Ovary (tissue), 7 donors: ENCODE measurements at regions not wholly inside any gene's neighbourhood (a gene's known extent, or its start where the extent isn't known, plus 50 kb on each side); places are given as distances from the start of the nearest gene placed in this dataset.
A peak's percentile ranks its signal among the peaks of the same experiment; 100 is the strongest.

Experiments
- DNase-seq, 5 donors: peaks; one replicate each; pipeline ENCODE4 v3.0.0-alpha.2; 2019 to 2020
- H3K27ac ChIP-seq, 2 donors: fragments of 200-600 bp; one replicate each; pipeline versions ENCODE4 v1.5.1 to v1.8.0; 2019 to 2022
- H3K27me3 ChIP-seq: fragments of 200-600 bp; one replicate; pipeline ENCODE4 v1.8.0; 2022
- H3K36me3 ChIP-seq: fragments of 200-600 bp; sonication (generic); one replicate; pipeline ENCODE4 v1.5.1; 2019
- H3K4me1 ChIP-seq: one replicate; pipeline ENCODE4 v1.8.1; 2013; ENCODE audit warnings: mild to moderate bottlenecking, moderate library complexity; ENCODE audit not compliant: insufficient read depth
- H3K4me3 ChIP-seq: fragments of 200-600 bp; sonication (generic); one replicate; pipeline ENCODE4 v1.5.1; 2017
- H3K9me3 ChIP-seq, 2 donors: fragments of 200-600 bp in 1 of 2; sonication (generic) in 1 of 2; one replicate each; pipeline versions ENCODE4 v1.5.1 to v1.8.1; 2013 to 2019; ENCODE audit warnings: mild to moderate bottlenecking in 1 of 2, moderate library complexity in 1 of 2
- EP300 ChIP-seq: sonication (generic); formaldehyde crosslinking; IDR thresholded peaks from one replicate; pipeline ENCODE4 v1.6.1; 2017; ENCODE audit warnings: antibody characterized with exemption
- POLR2A ChIP-seq: fragments of 450-650 bp; IDR thresholded peaks from one replicate; pipeline ENCODE4 v1.6.1; 2017; ENCODE audit warnings: antibody characterized with exemption, mild to moderate bottlenecking, moderate library complexity
- WGBS, 3 donors: extraction: QIAGEN DNeasy Blood & Tissue Kit in 1 of 3; methylation state at CpG; one replicate each; pipeline versions ENCODE4 v1.1.5 to v1.1.7; 2013 to 2017; 5-methylcytosine and 5-hydroxymethylcytosine counted together
- intact Hi-C, 4 donors: fragments of 100-400 bp; cut with DNase I; formaldehyde crosslinking; loops; one replicate each; pipeline versions ENCODE4 v1.11.0 to v1.15.1; 2022 to 2023
- TF ChIP-seq, protein P1 (sequence below), 3 donors: fragments of 450-650 bp in 2 of 3; fragments of 200-600 bp in 1 of 3; IDR thresholded peaks; one replicate each; pipeline versions ENCODE4 v1.5.1 to v1.8.0; 2016 to 2022; ENCODE audit warnings: antibody characterized with exemption in 3 of 3, mild to moderate bottlenecking in 1 of 3
- donor health status: DM: no; HTN: no; CAD: no; lungs with moderate emphysema.
- donor health status: DM: no; HTN: no; CAD: no.
- donor health status: Bipolar disorder and iron deficiency.
- donor health status: DM: no; HTN: no; CAD: no.
- donor health status: DM: yes; HTN: yes; CAD: no.

DNA sequence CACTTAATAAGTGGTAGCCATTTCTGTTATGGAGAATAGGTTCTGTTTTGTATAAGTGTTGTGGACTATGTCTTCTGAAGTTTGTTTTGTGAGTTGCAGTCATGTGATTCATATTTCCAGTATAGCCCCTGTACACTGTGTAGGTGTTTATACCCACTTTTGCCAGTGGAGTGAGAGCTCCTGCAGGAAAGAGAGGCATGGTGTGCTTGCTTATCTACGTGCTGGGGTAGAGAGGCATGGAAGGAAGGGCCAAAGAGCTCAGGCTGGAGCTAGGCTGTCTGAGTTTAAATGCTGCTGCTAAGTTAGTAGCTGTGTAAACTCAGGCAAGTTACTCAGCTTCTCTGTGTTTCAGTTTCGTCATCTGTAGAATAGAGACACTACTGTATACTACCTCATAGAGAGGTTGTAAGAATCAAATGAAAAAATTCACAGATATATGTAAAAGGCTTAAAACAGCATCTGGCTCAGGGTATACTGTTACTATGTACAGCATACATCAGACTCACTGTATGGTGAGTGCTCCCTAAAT is 88.2 kb upstream of the SLC38A2 start:
- Histone ChIP-seq H3K4me1 (peaks cover 28% of the 10 kb centered on the region), H3K36me3 (no peaks in the 10 kb centered on the region), H3K4me3 (no peak overlapping the region), H3K9me3 (no peaks in the 10 kb centered on the region), H3K27me3 (no peaks in the 10 kb centered on the region), H3K27ac (peak overlapping the region in 1 of 2 donors; percentile 58)
- intact Hi-C loops: no loop called here
- DNase-seq: no peak
- 87 to 96% (median 92%) methylated on average over 2 of the region's 2 CpGs for WGBS, 3 donors
- TF ChIP-seq EP300: no peak
- no peak for TF ChIP-seq POLR2A
- TF ChIP-seq, protein P1, sequence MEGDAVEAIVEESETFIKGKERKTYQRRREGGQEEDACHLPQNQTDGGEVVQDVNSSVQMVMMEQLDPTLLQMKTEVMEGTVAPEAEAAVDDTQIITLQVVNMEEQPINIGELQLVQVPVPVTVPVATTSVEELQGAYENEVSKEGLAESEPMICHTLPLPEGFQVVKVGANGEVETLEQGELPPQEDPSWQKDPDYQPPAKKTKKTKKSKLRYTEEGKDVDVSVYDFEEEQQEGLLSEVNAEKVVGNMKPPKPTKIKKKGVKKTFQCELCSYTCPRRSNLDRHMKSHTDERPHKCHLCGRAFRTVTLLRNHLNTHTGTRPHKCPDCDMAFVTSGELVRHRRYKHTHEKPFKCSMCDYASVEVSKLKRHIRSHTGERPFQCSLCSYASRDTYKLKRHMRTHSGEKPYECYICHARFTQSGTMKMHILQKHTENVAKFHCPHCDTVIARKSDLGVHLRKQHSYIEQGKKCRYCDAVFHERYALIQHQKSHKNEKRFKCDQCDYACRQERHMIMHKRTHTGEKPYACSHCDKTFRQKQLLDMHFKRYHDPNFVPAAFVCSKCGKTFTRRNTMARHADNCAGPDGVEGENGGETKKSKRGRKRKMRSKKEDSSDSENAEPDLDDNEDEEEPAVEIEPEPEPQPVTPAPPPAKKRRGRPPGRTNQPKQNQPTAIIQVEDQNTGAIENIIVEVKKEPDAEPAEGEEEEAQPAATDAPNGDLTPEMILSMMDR (IDR thresholded peaks at IDR 0.05): no peak

DNA sequence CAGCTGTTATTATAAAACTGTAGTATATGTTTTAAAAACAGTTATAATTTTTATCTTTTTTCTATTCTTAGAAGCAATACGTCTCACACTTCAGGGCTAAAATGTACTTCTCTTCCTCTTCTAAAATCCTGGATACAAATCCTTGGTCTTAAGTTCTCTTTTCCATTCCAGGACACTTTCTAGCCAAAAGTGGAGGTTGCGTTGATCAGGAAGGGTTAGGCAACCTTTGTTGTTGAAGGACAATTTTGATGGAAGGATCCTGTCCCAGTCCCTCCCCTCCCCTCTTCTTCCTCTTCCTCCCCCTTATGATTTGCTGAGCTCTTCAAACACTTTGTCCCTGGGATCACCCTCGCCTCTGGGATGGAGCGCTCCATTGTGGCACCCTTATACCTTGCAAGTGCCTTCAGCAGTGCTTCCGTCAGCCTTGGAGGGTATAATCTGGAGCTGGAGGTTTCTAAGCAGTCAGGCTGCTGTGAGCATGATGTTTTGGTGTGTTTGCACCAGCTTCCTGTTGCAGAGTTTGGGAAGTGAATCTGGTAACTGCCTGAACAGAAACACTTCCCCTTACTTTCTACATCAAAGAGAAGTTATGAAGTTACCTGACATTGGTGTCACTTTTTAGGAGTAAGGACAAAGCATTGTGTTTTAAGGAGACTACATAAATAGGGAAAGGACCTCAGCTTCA is 87.4 kb upstream of the SLC38A2 start:
- H3K4me1 ChIP-seq: peaks cover 32% of the 10 kb centered on the region
- peak overlapping the region in 1 of 2 donors; percentile 58 for H3K27ac ChIP-seq
- H3K4me3 ChIP-seq: no peak overlapping the region
- H3K9me3 ChIP-seq: no peaks in the 10 kb centered on the region
- intact Hi-C loops: no loop called here
- peak in 2 of 5 donors; percentile 23 to 34 for DNase-seq
- H3K36me3 ChIP-seq: no peaks in the 10 kb centered on the region
- H3K27me3 ChIP-seq: no peaks in the 10 kb centered on the region
- TF ChIP-seq POLR2A (no peak), EP300 (no peak)
- TF ChIP-seq, protein P1 (IDR thresholded peaks at IDR 0.05): no peak
- 23 to 37% (median 31%) methylated on average over 5 of the region's 5 CpGs for WGBS, 3 donors

DNA sequence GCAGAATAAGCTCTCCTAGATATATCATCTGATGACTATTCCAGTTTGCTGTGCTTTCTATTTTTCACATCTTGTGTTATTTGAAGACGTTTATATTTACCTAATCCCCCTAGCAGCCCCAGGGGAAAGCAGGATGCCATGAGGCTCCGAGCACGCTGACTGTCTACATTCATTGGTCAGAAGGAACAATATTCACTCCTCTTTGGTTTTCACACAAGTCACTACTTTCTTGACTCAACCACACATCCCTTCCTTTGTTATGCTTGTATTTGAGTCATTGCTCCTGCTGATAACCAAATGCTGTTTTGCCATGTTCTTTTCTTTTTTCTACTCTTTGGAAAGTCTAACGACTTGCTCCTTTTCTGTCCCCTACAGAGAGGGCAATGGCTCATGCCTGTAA is 86.5 kb upstream of the SLC38A2 start:
- H3K27ac ChIP-seq: peak overlapping the region in 1 of 2 donors; percentile 58
- peaks cover 34% of the 10 kb centered on the region for H3K4me1 ChIP-seq
- no peaks in the 10 kb centered on the region for H3K9me3 ChIP-seq
- no peak overlapping the region for H3K4me3 ChIP-seq
- H3K27me3 ChIP-seq: no peaks in the 10 kb centered on the region
- H3K36me3 ChIP-seq: no peaks in the 10 kb centered on the region
- no peak for TF ChIP-seq POLR2A
- DNase-seq: no peak
- intact Hi-C loops: no loop called here
- WGBS, 3 donors: 21 to 38% (median 26%) methylated on average over 4 of the region's 4 CpGs

DNA sequence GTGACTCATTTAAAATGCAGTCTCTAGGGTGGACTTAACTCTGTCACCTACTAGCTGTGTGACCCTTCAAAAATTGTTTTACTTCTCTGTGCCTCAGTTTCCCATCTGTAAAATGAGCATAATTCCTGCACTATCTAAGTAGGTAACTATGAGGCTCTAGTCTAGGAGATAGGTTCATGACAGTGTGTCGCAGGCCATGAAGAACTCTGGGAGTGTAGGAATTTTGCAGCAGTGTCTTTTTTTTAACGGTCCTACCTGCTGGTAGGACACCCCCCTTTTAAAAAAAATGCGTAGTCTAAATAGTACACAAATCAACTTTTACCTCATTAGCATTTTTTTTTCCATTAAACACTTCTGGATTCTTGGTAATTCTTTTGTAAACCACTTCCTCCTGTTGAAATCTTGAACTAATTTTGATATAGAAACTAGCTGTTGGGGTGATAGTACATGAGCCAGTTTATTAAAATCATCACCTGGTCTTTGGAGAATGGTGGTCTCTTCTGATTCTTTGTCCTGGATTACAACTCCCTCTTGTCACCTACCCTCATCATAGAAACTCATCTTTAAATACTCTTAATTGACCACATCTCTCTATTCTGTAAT is 86.0 kb upstream of the SLC38A2 start:
- intact Hi-C loops: no loop called here
- H3K9me3 ChIP-seq: no peaks in the 10 kb centered on the region
- H3K27ac ChIP-seq: peak overlapping the region in 1 of 2 donors; percentile 58
- WGBS, 3 donors: 84 to 91% (median 85%) methylated on average over 3 of the region's 3 CpGs
- H3K4me1 ChIP-seq: peaks cover 34% of the 10 kb centered on the region
- no peaks in the 10 kb centered on the region for H3K27me3 ChIP-seq
- H3K36me3 ChIP-seq: no peaks in the 10 kb centered on the region
- H3K4me3 ChIP-seq: no peak overlapping the region
- TF ChIP-seq EP300 (no peak), POLR2A (no peak)
- TF ChIP-seq, protein P1 (IDR thresholded peaks at IDR 0.05): no peak
- no peak for DNase-seq

DNA sequence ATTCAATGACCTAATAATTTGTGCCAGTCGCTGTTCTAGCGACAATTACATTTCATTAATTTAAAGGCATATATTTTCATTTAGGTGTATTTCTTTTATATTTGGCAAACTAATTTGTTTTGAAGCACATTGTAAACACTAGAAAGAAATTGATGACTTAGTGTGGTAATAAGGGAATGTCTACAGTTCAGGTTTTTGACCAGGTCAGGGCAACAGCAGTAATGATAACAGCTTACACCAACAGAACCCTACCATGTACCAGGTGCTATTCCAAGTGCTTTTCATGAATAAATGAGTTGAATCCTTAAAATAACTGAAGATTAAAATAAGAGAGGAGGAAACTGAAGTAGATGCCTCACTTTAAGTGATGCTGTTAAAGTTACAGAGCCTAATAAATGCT is 85.4 kb upstream of the SLC38A2 start:
- no peak overlapping the region for H3K27ac ChIP-seq
- no peaks in the 10 kb centered on the region for H3K36me3 ChIP-seq
- TF ChIP-seq EP300: no peak
- TF ChIP-seq POLR2A: no peak
- TF ChIP-seq, protein P1 (IDR thresholded peaks at IDR 0.05): no peak
- intact Hi-C loops: no loop called here
- DNase-seq: no peak
- H3K4me3 ChIP-seq: no peak overlapping the region
- H3K9me3 ChIP-seq: no peaks in the 10 kb centered on the region
- WGBS, 3 donors: 95 to 98% (median 98%) methylated on average over 2 of the region's 2 CpGs
- peaks cover 30% of the 10 kb centered on the region for H3K4me1 ChIP-seq
- no peaks in the 10 kb centered on the region for H3K27me3 ChIP-seq
